Chondrocyte (in vitro differentiated cells): ENCODE measurements at regions not wholly inside any gene's neighbourhood (a gene's known extent, or its start where the extent isn't known, plus 50 kb on each side); places are given as distances from the start of the nearest gene placed in this dataset.
"Not testable (repeated sequence)": the region's sequence is repeated elsewhere in the genome, so short reads cannot be mapped to it uniquely, and the experiment has no call there.

Experiments used
- DNase-seq: peaks from one replicate; pipeline ENCODE4 v3.0.0; 2021; ENCODE audit warnings: mixed read lengths, low spot score
- H3K27ac Mint-ChIP-seq: one replicate; pipeline ENCODE4 v1.8.0; 2021; ENCODE audit warnings: mild to moderate bottlenecking, moderate library complexity, mixed read lengths; ENCODE audit not compliant: unreplicated experiment
- H3K27me3 Mint-ChIP-seq: 2 replicates; pipeline ENCODE4 v1.8.0; 2021; ENCODE audit warnings: low read depth, mixed read lengths
- H3K36me3 Mint-ChIP-seq: 2 replicates; pipeline ENCODE4 v1.8.0; 2021; ENCODE audit warnings: low read depth, mixed read lengths
- H3K4me1 Mint-ChIP-seq: 2 replicates; pipeline ENCODE4 v1.8.0; 2021; ENCODE audit warnings: low read depth, mild to moderate bottlenecking, mixed read lengths
- H3K4me3 Mint-ChIP-seq: one replicate; pipeline ENCODE4 v1.8.0; 2021; ENCODE audit warnings: mild to moderate bottlenecking, moderate library complexity, mixed read lengths; ENCODE audit not compliant: unreplicated experiment
- H3K9me3 Mint-ChIP-seq: 2 replicates; pipeline ENCODE4 v1.8.0; 2021; ENCODE audit warnings: low read depth, mixed read lengths
- CTCF ChIP-seq: fragments of 200-600 bp; sonication (generic); IDR thresholded peaks from 2 replicates; pipeline ENCODE4 v1.5.0; 2021; ENCODE audit warnings: antibody characterized with exemption, mild to moderate bottlenecking, moderate library complexity

GRCh38 chr15:77934516-77934915 is 143.0 kb downstream of the TBC1D2B start:
- H3K27ac Mint-ChIP-seq, H3K4me3 Mint-ChIP-seq, H3K36me3 Mint-ChIP-seq, DNase-seq, H3K27me3 Mint-ChIP-seq, H3K9me3 Mint-ChIP-seq, H3K4me1 Mint-ChIP-seq: not testable (repeated sequence)

GRCh38 chr15:77930907-77931306 is 146.6 kb downstream of the TBC1D2B start:
- not testable (repeated sequence) for H3K4me1 Mint-ChIP-seq, H3K4me3 Mint-ChIP-seq, H3K9me3 Mint-ChIP-seq, H3K27me3 Mint-ChIP-seq, DNase-seq, H3K36me3 Mint-ChIP-seq, H3K27ac Mint-ChIP-seq

GRCh38 chr15:77930490-77930889 is 147.0 kb downstream of the TBC1D2B start:
- H3K4me3 Mint-ChIP-seq, DNase-seq, H3K27ac Mint-ChIP-seq, H3K27me3 Mint-ChIP-seq, H3K9me3 Mint-ChIP-seq, H3K4me1 Mint-ChIP-seq, H3K36me3 Mint-ChIP-seq: not testable (repeated sequence)

GRCh38 chr15:77926789-77927188 is 150.7 kb downstream of the TBC1D2B start:
- not testable (repeated sequence) for H3K36me3 Mint-ChIP-seq, H3K27me3 Mint-ChIP-seq, H3K9me3 Mint-ChIP-seq, DNase-seq, H3K27ac Mint-ChIP-seq, H3K4me3 Mint-ChIP-seq
- peaks cover 12% of the 10 kb centered on the region for H3K4me1 Mint-ChIP-seq

GRCh38 chr15:77926296-77926695 is 151.2 kb downstream of the TBC1D2B start:
- DNase-seq, H3K27me3 Mint-ChIP-seq, H3K9me3 Mint-ChIP-seq, H3K36me3 Mint-ChIP-seq, H3K4me3 Mint-ChIP-seq, H3K27ac Mint-ChIP-seq: not testable (repeated sequence)
- H3K4me1 Mint-ChIP-seq, result peaks cover 12% of the 10 kb centered on the region

GRCh38 chr15:77925101-77925500 is 152.4 kb downstream of the TBC1D2B start:
- DNase-seq, H3K27me3 Mint-ChIP-seq, H3K36me3 Mint-ChIP-seq, H3K9me3 Mint-ChIP-seq, H3K27ac Mint-ChIP-seq, H3K4me3 Mint-ChIP-seq: not testable (repeated sequence)
- H3K4me1 Mint-ChIP-seq, result peaks cover 12% of the 10 kb centered on the region

GRCh38 chr15:77921664-77922063 is 155.8 kb downstream of the TBC1D2B start:
- no peak overlapping the region for H3K4me3 Mint-ChIP-seq
- no peaks in the 10 kb centered on the region for H3K36me3 Mint-ChIP-seq
- peaks cover 12% of the 10 kb centered on the region for H3K4me1 Mint-ChIP-seq
- H3K9me3 Mint-ChIP-seq, result no peaks in the 10 kb centered on the region
- no peak overlapping the region for H3K27ac Mint-ChIP-seq
- no peak for TF ChIP-seq CTCF
- DNase-seq, result no peak
- H3K27me3 Mint-ChIP-seq, result peaks cover 9% of the 10 kb centered on the region

- DNase-seq, H3K36me3 Mint-ChIP-seq, H3K27ac Mint-ChIP-seq, H3K4me1 Mint-ChIP-seq, H3K27me3 Mint-ChIP-seq, H3K4me3 Mint-ChIP-seq, H3K9me3 Mint-ChIP-seq: not testable (repeated sequence)
- TF ChIP-seq CTCF, result peak; percentile 21
These were observed 160.4 kb downstream of the TBC1D2B start for GRCh38 chr15:77916966-77917635.

GRCh38 chr15:77915961-77916330 is 161.6 kb downstream of the TBC1D2B start:
- H3K4me1 Mint-ChIP-seq, DNase-seq, H3K36me3 Mint-ChIP-seq, H3K9me3 Mint-ChIP-seq, H3K27me3 Mint-ChIP-seq, H3K27ac Mint-ChIP-seq, H3K4me3 Mint-ChIP-seq: not testable (repeated sequence)
